GM12878 (cell line): ENCODE measurements at regions not wholly inside any gene's neighbourhood (a gene's known extent, or its start where the extent isn't known, plus 50 kb on each side); places are given as distances from the start of the nearest gene placed in this dataset.

ENCODE experiments used
- ATAC-seq: fragments of 200-7000 bp; cut with Tn5 transposase; 3 replicates; pipeline ENCODE4 v1.9.1; 2020; ENCODE audit warnings: mild to moderate bottlenecking, moderate library complexity
- BruUV-seq: library from RNA; stranded (reverse); fragments of 400-500 nt; replicated peaks from 2 replicates; lab custom pipeline; 2021; lab: Mats Ljungman, UMichigan
- CTCF ChIA-PET: fragments of 300-600 bp; sonication (Branson Sonifier 250); formaldehyde crosslinking; extraction: SDS; loops from one replicate; lab custom pipeline; 2021; ENCODE audit warnings: inconsistent platforms; lab: Yijun Ruan, JAX
- POLR2A ChIA-PET: fragments of 350-600 bp; formaldehyde crosslinking; extraction: SDS; loops from one replicate; lab custom pipeline; 2021; ENCODE audit warnings: inconsistent platforms; lab: Charles Lee
- RAD21 ChIA-PET: fragments of 300-600 bp; sonication (Branson Sonifier 250); formaldehyde crosslinking; loops from one replicate; lab custom pipeline; 2023; ENCODE audit warnings: antibody characterized with exemption; ENCODE audit not compliant: unreplicated experiment; lab: Charles Lee
- SMC1A ChIA-PET: fragments of 300-600 bp; sonication (Branson Sonifier 250); formaldehyde crosslinking; loops from one replicate; lab custom pipeline; 2023; ENCODE audit not compliant: unreplicated experiment, uncharacterized antibody; lab: Charles Lee
- DNase-seq: peaks from one replicate; pipeline ENCODE4 v3.0.0-alpha.2; 2011; ENCODE audit warnings: low read depth, low spot score
- FAIRE-seq: peaks from 3 replicates; lab custom pipeline; 2011; peaks lifted over from hg19 to GRCh38; lab: Jason Lieb, UNC
- H2AFZ ChIP-seq: 2 replicates; pipeline ENCODE4 v1.6.0; 2011; ENCODE audit warnings: low read depth, low read length, control low read depth; ENCODE audit not compliant: control insufficient read depth
- H3K27ac ChIP-seq: 2 replicates; pipeline ENCODE4 v1.5.1; 2011; ENCODE audit warnings: control low read depth; ENCODE audit not compliant: control insufficient read depth, insufficient read depth
- H3K27me3 ChIP-seq, 2 experiments: replicated peaks in 1 of 2; 2 replicates each; pipeline versions ENCODE4 v1.6.0 to v1.6.1; 2011; ENCODE audit warnings: low read length in 1 of 2; ENCODE audit not compliant: control insufficient read depth in 2 of 2, insufficient read depth in 2 of 2
- H3K36me3 ChIP-seq, 2 experiments: 2 replicates each; pipeline ENCODE4 v1.5.1; 2011; ENCODE audit warnings: low read length in 1 of 2; ENCODE audit not compliant: control insufficient read depth in 2 of 2, insufficient read depth in 2 of 2
- H3K4me1 ChIP-seq: 2 replicates; pipeline ENCODE4 v1.6.1; 2011; ENCODE audit warnings: mild to moderate bottlenecking, low read length, moderate library complexity, mixed read lengths; ENCODE audit not compliant: control insufficient read depth, insufficient read depth
- H3K4me2 ChIP-seq: 2 replicates; pipeline ENCODE4 v1.6.0; 2011; ENCODE audit warnings: control low read depth; ENCODE audit not compliant: control insufficient read depth, insufficient read depth
- H3K4me3 ChIP-seq: fragments of 200-600 bp; sonication (generic); 2 replicates; pipeline ENCODE4 v1.5.1; 2016
- H3K79me2 ChIP-seq: 2 replicates; pipeline ENCODE4 v1.6.0; 2011; ENCODE audit warnings: low read length; ENCODE audit not compliant: control insufficient read depth, insufficient read depth
- H3K9ac ChIP-seq: 2 replicates; pipeline ENCODE4 v1.8.0; 2011; ENCODE audit warnings: low read length, control low read depth, mixed read lengths; ENCODE audit not compliant: control insufficient read depth, insufficient read depth
- H3K9me3 ChIP-seq: replicated peaks from 3 replicates; pipeline ENCODE4 v1.5.1; 2011; ENCODE audit warnings: mild to moderate bottlenecking, low read length; ENCODE audit not compliant: control insufficient read depth, insufficient read depth
- H4K20me1 ChIP-seq: 2 replicates; pipeline ENCODE4 v1.6.0; 2011; ENCODE audit not compliant: control insufficient read depth, insufficient read depth
- BRCA1 ChIP-seq: IDR thresholded peaks from 2 replicates; pipeline ENCODE4 v1.6.1; 2011; ENCODE audit warnings: low read depth, low read length, improper control_type of control experiment
- EZH2 ChIP-seq: IDR thresholded peaks from 2 replicates; pipeline ENCODE4 v1.6.1; 2012; ENCODE audit warnings: low read depth, mild to moderate bottlenecking, control low read depth, inconsistent platforms, low read length, borderline replicate concordance; ENCODE audit not compliant: control insufficient read depth
- HDAC6 ChIP-seq: fragments of 200-600 bp; sonication (generic); IDR thresholded peaks from one replicate; pipeline ENCODE4 v1.8.0; 2017; ENCODE audit warnings: antibody characterized with exemption; ENCODE audit not compliant: unreplicated experiment
- HDGF ChIP-seq: fragments of 450-650 bp; IDR thresholded peaks from 2 replicates; pipeline ENCODE4 v1.6.1; 2016; ENCODE audit warnings: antibody characterized with exemption
- MYC ChIP-seq: IDR thresholded peaks from 2 replicates; pipeline ENCODE4 v1.6.1; 2011; ENCODE audit warnings: mild to moderate bottlenecking, low read length, moderate library complexity, inconsistent platforms; ENCODE audit not compliant: insufficient read depth, insufficient replicate concordance, insufficient read length, severe bottlenecking
- NR2C1 ChIP-seq: fragments of 450-650 bp; IDR thresholded peaks from 2 replicates; pipeline ENCODE4 v1.6.1; 2017; ENCODE audit warnings: antibody characterized with exemption, mild to moderate bottlenecking, moderate library complexity
- NR2F1 ChIP-seq: fragments of 450-650 bp; conservative IDR thresholded peaks from 2 replicates; pipeline ENCODE4 v1.6.1; 2017; ENCODE audit warnings: mild to moderate bottlenecking
- NRF1 ChIP-seq: conservative IDR thresholded peaks from 2 replicates; pipeline ENCODE4 v1.6.1; 2011; ENCODE audit warnings: mild to moderate bottlenecking, low read depth, low read length, improper control_type of control experiment
- POLR2AphosphoS2 ChIP-seq: IDR thresholded peaks from 2 replicates; pipeline ENCODE4 v1.6.1; 2011; ENCODE audit warnings: low read depth, mild to moderate bottlenecking, low read length, improper control_type of control experiment, moderate library complexity
- SPI1 ChIP-seq: IDR thresholded peaks from 2 replicates; pipeline ENCODE4 v1.6.1; 2011; ENCODE audit warnings: low read depth, mild to moderate bottlenecking, low read length, moderate library complexity, borderline replicate concordance; ENCODE audit not compliant: insufficient read depth
- SREBF1 ChIP-seq: IDR thresholded peaks from 2 replicates; pipeline ENCODE4 v1.6.1; 2012; ENCODE audit warnings: mild to moderate bottlenecking, low read length
- TCF12 ChIP-seq: IDR thresholded peaks from 2 replicates; pipeline ENCODE4 v1.6.1; 2011; ENCODE audit warnings: low read depth, mild to moderate bottlenecking, low read length
- ZNF217 ChIP-seq: fragments of 450-650 bp; IDR thresholded peaks from 2 replicates; pipeline ENCODE4 v1.6.1; 2017; ENCODE audit warnings: antibody characterized with exemption, mild to moderate bottlenecking
- WGBS: methylation state at CpG from one replicate; pipeline ENCODE4 v1.1.6; 2016; ENCODE audit warnings: low lambda C conversion rate; ENCODE audit not compliant: insufficient replicate concordance, insufficient coverage; ENCODE audit errors: missing lambda C conversion rate; 5-methylcytosine and 5-hydroxymethylcytosine counted together
- in situ Hi-C: fragments of 300-500 bp; cut with MboI; formaldehyde crosslinking; loops from 9 replicates; pipeline ENCODE4 v1.14.3; 2018; ENCODE audit warnings: mixed read lengths
- intact Hi-C: fragments of 100-400 bp; cut with micrococcal nuclease; formaldehyde crosslinking; loops from one replicate; pipeline ENCODE4 v1.14.2; 2022; ENCODE audit not compliant: unreplicated experiment
- TF ChIP-seq, protein P1 (sequence below): fragments of 450-650 bp; formaldehyde crosslinking; IDR thresholded peaks from 2 replicates; pipeline ENCODE4 v1.5.0; 2022; ENCODE audit warnings: mild to moderate bottlenecking, missing genetic modification characterization
- TF ChIP-seq, protein P2 (sequence below): IDR thresholded peaks from 2 replicates; pipeline ENCODE4 v1.6.1; 2012; ENCODE audit warnings: low read depth, low read length, improper control_type of control experiment
- TF ChIP-seq, protein P3 (sequence below): IDR thresholded peaks from 2 replicates; pipeline ENCODE4 v1.6.1; 2011; ENCODE audit warnings: borderline replicate concordance, low read depth, mild to moderate bottlenecking, moderate library complexity, mixed read lengths, low read length; ENCODE audit not compliant: insufficient read depth; ENCODE audit errors: extremely low read length

DNA sequence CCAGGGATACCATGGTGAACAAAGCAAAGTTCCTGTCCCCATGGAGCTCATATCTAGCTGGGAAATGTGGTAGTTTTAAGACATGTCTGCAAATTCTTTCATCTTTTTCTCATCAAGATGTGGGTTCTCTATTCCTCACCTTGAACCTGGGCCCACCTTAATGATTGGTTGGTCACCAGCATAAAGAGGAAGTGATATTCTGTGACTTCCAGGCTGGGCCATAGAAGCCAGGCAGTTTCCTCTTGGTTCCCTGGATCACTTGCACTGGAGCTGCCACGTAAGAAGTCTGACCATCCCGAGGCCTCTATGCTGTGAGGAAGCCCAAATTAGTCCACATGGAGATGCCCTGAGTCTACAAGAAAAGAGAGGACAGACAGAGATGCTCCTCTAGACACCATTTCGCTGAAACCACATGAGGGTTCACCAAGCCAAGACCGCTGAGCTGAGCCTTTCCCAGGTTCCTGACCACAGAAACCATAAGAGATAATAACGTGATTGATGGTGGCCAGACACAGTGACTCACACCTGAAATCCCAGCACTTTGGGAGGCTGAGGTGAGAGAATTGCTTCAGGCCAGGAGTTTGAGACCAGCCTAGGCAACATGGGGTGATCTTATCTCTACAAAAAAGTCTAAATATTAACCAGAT, 119.5 kb upstream of the ISX start (continued):
- peak; percentile 87 for TF ChIP-seq SPI1
- no peak for TF ChIP-seq HDGF

DNA sequence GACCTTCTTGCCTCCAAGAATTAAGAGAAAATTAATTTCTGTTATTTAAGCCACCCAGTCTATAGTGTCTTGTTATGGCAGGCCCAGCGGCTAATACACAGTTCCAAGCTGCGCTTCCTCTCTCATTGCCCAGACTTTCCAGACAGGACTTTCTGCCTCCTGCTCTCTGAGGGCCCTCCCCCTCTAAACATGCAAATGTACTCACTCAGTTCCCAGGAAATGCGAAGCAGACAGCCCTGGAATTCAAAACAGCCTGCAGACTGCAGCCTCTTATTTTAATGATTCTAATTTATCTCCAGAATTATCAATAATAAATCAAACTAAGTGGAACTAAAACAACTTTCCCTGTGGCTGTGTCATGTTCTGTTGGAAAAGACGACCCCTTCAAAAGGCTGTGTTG, 115.5 kb upstream of the ISX start:
- Histone ChIP-seq H3K4me2 (no peak overlapping the region), H3K9ac (no peak overlapping the region), H3K9me3 (no peaks in the 10 kb centered on the region), H3K79me2 (no peaks in the 10 kb centered on the region), H3K27ac (no peak overlapping the region), H2AFZ (no peak overlapping the region), H3K36me3 (no peaks in the 10 kb centered on the region; a peak in 1 of 4 replicates), H4K20me1 (no peaks in the 10 kb centered on the region), H3K27me3 (no peaks in the 10 kb centered on the region), H3K4me3 (no peak overlapping the region), H3K4me1 (no peaks in the 10 kb centered on the region)
- ChIA-PET CTCF (interaction anchor here (1.1 kb wide), 1 partner anchor 13 kb away, joined by 3 read pairs; no protein-coding TSS in a partner anchor), SMC1A (no interaction called here), POLR2A (no interaction called here), RAD21 (no interaction called here)
- no peak for FAIRE-seq
- BruUV-seq, result no TSS peak
- in situ Hi-C loops, result loop anchor here (5.0 kb wide), 1 partner anchor 202 kb away; no protein-coding TSS in a partner anchor
- WGBS, result 38% methylated on average over 4 of the region's 4 CpGs
- intact Hi-C loops, result no loop called here
- no peak for DNase-seq
- no peak for ATAC-seq
- TF ChIP-seq POLR2AphosphoS2 (no peak), BRCA1 (no peak), MYC (no peak), TCF12 (no peak), SREBF1 (no peak), NRF1 (no peak), EZH2 (no peak), NR2C1 (no peak), ZNF217 (no peak), HDAC6 (no peak), NR2F1 (no peak)
- TF ChIP-seq, protein P1, sequence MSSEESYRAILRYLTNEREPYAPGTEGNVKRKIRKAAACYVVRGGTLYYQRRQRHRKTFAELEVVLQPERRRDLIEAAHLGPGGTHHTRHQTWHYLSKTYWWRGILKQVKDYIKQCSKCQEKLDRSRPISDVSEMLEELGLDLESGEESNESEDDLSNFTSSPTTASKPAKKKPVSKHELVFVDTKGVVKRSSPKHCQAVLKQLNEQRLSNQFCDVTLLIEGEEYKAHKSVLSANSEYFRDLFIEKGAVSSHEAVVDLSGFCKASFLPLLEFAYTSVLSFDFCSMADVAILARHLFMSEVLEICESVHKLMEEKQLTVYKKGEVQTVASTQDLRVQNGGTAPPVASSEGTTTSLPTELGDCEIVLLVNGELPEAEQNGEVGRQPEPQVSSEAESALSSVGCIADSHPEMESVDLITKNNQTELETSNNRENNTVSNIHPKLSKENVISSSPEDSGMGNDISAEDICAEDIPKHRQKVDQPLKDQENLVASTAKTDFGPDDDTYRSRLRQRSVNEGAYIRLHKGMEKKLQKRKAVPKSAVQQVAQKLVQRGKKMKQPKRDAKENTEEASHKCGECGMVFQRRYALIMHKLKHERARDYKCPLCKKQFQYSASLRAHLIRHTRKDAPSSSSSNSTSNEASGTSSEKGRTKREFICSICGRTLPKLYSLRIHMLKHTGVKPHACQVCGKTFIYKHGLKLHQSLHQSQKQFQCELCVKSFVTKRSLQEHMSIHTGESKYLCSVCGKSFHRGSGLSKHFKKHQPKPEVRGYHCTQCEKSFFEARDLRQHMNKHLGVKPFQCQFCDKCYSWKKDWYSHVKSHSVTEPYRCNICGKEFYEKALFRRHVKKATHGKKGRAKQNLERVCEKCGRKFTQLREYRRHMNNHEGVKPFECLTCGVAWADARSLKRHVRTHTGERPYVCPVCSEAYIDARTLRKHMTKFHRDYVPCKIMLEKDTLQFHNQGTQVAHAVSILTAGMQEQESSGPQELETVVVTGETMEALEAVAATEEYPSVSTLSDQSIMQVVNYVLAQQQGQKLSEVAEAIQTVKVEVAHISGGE (CRISPR knock-in tag), result no peak
- TF ChIP-seq, protein P2, sequence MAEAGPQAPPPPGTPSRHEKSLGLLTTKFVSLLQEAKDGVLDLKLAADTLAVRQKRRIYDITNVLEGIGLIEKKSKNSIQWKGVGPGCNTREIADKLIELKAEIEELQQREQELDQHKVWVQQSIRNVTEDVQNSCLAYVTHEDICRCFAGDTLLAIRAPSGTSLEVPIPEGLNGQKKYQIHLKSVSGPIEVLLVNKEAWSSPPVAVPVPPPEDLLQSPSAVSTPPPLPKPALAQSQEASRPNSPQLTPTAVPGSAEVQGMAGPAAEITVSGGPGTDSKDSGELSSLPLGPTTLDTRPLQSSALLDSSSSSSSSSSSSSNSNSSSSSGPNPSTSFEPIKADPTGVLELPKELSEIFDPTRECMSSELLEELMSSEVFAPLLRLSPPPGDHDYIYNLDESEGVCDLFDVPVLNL, result no peak
- TF ChIP-seq, protein P3, sequence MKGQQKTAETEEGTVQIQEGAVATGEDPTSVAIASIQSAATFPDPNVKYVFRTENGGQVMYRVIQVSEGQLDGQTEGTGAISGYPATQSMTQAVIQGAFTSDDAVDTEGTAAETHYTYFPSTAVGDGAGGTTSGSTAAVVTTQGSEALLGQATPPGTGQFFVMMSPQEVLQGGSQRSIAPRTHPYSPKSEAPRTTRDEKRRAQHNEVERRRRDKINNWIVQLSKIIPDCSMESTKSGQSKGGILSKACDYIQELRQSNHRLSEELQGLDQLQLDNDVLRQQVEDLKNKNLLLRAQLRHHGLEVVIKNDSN, result no peak
